Activated T-helper 1 cell treated with anti-CD3 and anti-CD28 coated beads, Interleukin-12 subunit alpha, Interleukin-12 subunit beta, Interleukin-2, Interleukin-4 antibody, amounts not matched to agents 30 ng/mL and 10 ng/mL and 1 ng/mL, durations not matched to agents 14 hours and 24 hours and 36 hours (primary cell): ENCODE measurements at regions not wholly inside any gene's neighbourhood (a gene's known extent, or its start where the extent isn't known, plus 50 kb on each side); places are given as distances from the start of the nearest gene placed in this dataset.
"Not testable (repeated sequence)": the region's sequence is repeated elsewhere in the genome, so short reads cannot be mapped to it uniquely, and the experiment has no call there.

Experiments used
- DNase-seq: peaks from one replicate; pipeline ENCODE4 v3.0.0; 2021; ENCODE audit warnings: low spot score
- H3K27ac Mint-ChIP-seq: one replicate; pipeline ENCODE4 v1.8.0; 2021; ENCODE audit warnings: mild to moderate bottlenecking, mixed read lengths
- H3K27me3 Mint-ChIP-seq: one replicate; pipeline ENCODE4 v1.8.0; 2022; ENCODE audit warnings: mild to moderate bottlenecking, moderate library complexity, mixed read lengths; ENCODE audit not compliant: insufficient read depth
- H3K36me3 Mint-ChIP-seq: one replicate; pipeline ENCODE4 v1.8.0; 2021; ENCODE audit warnings: low read depth, mixed read lengths
- H3K4me1 Mint-ChIP-seq: one replicate; pipeline ENCODE4 v1.8.0; 2021; ENCODE audit warnings: low read depth, mixed read lengths
- H3K4me3 Mint-ChIP-seq: one replicate; pipeline ENCODE4 v1.8.0; 2021; ENCODE audit warnings: mild to moderate bottlenecking, moderate library complexity, mixed read lengths
- H3K9me3 Mint-ChIP-seq: one replicate; pipeline ENCODE4 v1.8.0; 2021; ENCODE audit warnings: mixed read lengths
- intact Hi-C: fragments of 100-400 bp; cut with micrococcal nuclease; formaldehyde crosslinking; loops from one replicate; pipeline ENCODE4 v1.15.1; 2024

DNA sequence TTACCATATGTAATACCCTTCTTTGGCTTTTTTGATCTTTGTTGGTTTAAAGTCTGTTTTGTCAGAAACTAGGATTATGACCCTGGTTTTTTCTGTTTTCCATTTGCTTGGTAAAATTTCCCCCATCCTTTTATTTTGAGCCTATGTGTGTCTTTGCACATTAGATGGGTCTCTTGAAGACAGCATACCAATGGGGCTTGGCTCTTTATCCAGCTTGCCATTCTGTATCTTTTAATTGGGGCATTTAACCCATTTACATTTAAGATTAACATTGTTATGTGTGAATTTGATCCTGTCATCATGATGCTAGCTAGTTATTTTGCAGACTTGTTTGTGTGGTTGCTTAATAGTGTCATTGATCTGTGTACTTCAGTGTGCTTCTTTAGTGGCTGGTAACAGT, 103.1 kb upstream of the PHF24 start:
- H3K27ac Mint-ChIP-seq, H3K36me3 Mint-ChIP-seq, H3K4me3 Mint-ChIP-seq, H3K4me1 Mint-ChIP-seq, intact Hi-C loops, DNase-seq, H3K27me3 Mint-ChIP-seq, H3K9me3 Mint-ChIP-seq: not testable (repeated sequence)

DNA sequence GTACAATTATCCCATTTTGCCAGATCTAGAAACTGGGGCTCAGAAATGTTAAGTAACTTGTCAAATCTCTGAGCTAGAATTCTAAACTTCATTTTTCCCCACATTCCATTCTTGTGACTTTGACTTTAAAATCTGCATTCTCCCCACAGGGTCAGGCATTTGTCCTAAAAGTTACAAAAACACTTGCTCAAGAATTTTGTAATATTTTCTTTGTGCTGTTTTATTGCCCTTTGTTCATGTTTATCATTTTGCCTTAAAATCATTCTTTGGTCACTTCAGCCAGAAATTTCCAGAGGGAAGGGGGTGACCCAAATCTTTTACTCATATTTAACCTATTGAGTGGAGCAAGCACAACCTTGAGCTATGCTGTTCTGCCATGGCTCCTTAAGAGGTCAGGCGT, 120.1 kb upstream of the CCL21 start:
- no peaks in the 10 kb centered on the region for H3K9me3 Mint-ChIP-seq
- H3K27me3 Mint-ChIP-seq: no peaks in the 10 kb centered on the region
- H3K36me3 Mint-ChIP-seq: no peaks in the 10 kb centered on the region
- H3K4me3 Mint-ChIP-seq: no peak overlapping the region
- no peaks in the 10 kb centered on the region for H3K4me1 Mint-ChIP-seq
- no peak overlapping the region for H3K27ac Mint-ChIP-seq
- intact Hi-C loops: no loop called here
- no peak for DNase-seq

DNA sequence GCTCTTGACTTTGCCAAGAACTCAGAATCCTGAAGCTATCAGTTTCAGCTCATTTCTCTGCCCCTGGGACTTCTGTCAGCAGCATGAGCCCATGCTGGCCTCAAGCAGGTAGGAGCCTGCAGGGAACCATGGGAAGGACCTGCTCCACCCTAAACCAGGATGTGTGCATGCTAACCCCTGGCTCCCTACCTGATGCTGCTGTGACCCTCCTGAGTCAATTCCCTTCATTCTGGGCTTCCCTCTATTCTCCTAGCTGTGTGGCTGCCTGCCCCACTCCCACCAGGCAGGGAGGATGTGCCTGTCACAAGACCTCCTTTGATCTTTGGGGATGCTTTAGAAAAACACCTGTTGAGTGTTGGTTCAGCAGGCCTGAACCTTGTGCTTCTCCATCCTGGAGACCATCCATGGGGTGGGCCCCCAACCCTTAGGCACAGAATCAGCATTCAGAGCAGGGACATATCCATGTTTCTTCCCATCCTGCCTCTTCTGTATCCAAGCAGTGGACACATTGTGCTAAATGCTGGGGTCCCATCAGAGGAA, 117.1 kb upstream of the CCL21 start:
- Mint-ChIP-seq H3K27ac (no peak overlapping the region), H3K27me3 (no peaks in the 10 kb centered on the region), H3K4me1 (no peaks in the 10 kb centered on the region), H3K4me3 (no peak overlapping the region), H3K9me3 (no peaks in the 10 kb centered on the region), H3K36me3 (no peaks in the 10 kb centered on the region)
- no peak for DNase-seq
- intact Hi-C loops: no loop called here

DNA sequence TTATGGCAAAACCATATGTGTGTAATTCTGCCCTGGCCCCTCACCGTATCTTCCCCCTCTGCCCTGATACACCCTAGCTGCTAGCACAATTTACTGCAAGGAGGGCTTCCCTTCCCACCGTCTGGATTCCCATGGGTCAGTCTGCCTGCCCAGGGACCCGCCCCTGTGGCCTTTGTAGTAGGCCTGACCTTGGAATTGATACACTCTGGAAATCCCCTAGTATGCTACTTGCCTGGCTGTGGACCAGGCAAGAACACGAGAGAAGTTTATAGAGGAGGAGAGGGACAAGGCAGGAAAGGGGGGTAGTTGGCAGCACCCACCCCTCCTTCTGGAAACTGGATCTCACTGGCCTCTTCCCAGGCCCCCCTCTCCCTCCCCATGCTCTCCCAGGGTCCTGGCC, 115.8 kb upstream of the CCL21 start:
- Mint-ChIP-seq H3K36me3 (no peaks in the 10 kb centered on the region), H3K27me3 (peaks cover 4% of the 10 kb centered on the region), H3K27ac (no peak overlapping the region), H3K4me3 (no peak overlapping the region), H3K9me3 (no peaks in the 10 kb centered on the region), H3K4me1 (no peaks in the 10 kb centered on the region)
- no peak for DNase-seq
- intact Hi-C loops: no loop called here

DNA sequence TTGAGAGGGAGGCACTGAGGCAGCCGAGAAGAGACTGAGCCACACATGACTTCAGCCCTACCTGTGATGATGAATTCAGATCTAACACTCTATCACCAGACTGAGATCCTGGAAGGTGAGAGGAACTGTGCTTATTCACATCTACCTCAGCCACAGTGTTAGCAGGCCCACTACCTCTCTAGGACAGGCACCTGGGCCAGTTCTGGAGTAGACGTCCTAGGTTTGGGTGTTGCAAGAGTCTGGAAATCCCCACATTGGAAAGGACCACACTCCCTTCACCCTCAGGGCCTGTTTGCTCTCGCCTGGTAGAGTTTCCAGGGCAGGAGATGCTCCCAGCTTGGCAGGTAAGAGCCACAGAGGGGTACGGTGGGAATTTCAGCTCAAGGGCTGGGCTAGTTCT, 113.8 kb upstream of the CCL21 start:
- intact Hi-C loops: no loop called here
- no peaks in the 10 kb centered on the region for H3K36me3 Mint-ChIP-seq
- no peak overlapping the region for H3K27ac Mint-ChIP-seq
- no peak for DNase-seq
- no peak overlapping the region for H3K4me3 Mint-ChIP-seq
- peaks cover 6% of the 10 kb centered on the region for H3K27me3 Mint-ChIP-seq
- H3K9me3 Mint-ChIP-seq: peaks cover 5% of the 10 kb centered on the region
- H3K4me1 Mint-ChIP-seq: no peaks in the 10 kb centered on the region

DNA sequence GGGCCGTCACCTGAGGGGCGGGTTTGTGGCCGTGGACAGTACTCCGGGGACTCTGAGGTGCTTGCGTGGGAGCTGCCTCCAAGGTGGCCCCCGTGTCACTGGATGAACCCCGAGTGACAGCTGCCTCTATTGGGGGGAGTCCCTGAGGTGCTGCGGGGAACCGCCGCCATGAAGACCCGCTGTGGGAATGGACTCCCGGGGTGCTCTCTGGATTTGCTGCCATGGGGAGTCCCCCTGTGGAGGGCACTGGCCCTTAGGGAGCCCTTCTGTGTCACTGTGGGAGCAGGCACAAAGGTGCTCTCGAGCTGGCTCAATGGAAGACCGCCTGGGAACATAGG, 100.2 kb upstream of the CCL21 start:
- Mint-ChIP-seq H3K4me1 (no peaks in the 10 kb centered on the region), H3K27me3 (peaks cover 27% of the 10 kb centered on the region)
- intact Hi-C loops: loop anchor here (10.0 kb wide), 1 partner anchor 55 kb away; no protein-coding TSS in a partner anchor

DNA sequence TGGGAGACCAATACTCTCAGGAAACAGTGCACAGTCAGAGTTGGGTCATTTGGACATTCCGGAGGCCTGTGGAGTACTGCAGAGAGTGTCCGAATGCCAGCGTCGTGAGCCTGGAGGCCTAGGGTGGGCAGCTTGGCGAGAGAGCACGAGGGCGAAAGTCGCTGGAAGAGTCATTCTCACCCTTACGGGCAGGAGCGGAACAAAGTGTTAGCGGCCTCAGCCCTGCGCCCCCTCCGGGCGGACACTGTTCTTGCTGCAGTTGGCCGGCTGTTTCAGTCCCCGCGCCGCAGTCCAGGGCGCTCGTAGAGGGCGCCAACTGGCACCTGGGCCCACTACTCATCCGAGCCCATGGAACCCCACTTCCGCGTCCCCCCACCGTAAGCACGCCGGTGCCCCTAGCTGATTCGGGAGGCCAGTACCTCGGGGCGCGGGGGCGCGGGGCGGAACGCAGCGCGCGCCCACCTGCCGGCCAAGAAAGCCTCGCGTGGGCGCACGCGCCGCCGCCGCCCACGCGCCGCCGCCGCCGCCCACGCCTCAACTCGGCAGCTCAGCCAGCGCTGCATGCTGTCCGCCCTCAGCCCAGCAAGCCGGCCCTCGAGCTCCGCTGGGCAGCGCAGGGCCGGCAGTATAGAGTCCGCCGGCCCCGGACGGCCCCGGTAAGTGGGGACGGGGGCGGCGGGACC, 99.7 kb upstream of the CCL21 start:
- Mint-ChIP-seq H3K27me3 (peaks cover 27% of the 10 kb centered on the region), H3K27ac (no peak overlapping the region), H3K4me3 (no peak overlapping the region), H3K36me3 (no peaks in the 10 kb centered on the region), H3K4me1 (no peaks in the 10 kb centered on the region), H3K9me3 (peaks cover 10% of the 10 kb centered on the region)
- no peak for DNase-seq
- intact Hi-C loops: loop anchor here (10.0 kb wide), 1 partner anchor 55 kb away; no protein-coding TSS in a partner anchor

More for the DNA sequence above, 100.2 kb upstream of the CCL21 start:
- Mint-ChIP-seq H3K36me3 (no peaks in the 10 kb centered on the region), H3K9me3 (peaks cover 10% of the 10 kb centered on the region), H3K4me3 (no peak overlapping the region), H3K27ac (no peak overlapping the region)
- no peak for DNase-seq

DNA sequence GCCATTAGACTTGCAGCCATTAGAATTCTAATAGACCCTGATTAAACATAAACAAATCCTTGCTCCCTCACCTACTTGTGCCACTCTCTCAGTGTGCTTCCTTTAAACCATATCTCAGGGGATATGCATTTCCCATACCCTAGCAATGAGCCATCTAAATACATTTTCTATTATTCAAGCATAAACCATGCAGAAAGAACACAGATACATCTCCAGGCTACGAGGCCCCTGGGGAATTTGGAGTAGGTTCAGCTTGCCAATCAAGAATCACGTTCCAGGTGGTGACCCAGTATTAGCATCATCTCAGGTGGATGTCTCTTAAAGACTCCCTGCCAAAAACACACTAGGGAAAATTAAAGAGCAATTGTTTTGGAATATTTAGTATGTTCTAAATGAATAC, 93.0 kb upstream of the CCL21 start:
- no peak for DNase-seq
- Mint-ChIP-seq H3K4me3 (no peak overlapping the region), H3K9me3 (no peaks in the 10 kb centered on the region), H3K4me1 (no peaks in the 10 kb centered on the region), H3K27ac (no peak overlapping the region), H3K27me3 (peaks cover 6% of the 10 kb centered on the region), H3K36me3 (no peaks in the 10 kb centered on the region)
- intact Hi-C loops: no loop called here

DNA sequence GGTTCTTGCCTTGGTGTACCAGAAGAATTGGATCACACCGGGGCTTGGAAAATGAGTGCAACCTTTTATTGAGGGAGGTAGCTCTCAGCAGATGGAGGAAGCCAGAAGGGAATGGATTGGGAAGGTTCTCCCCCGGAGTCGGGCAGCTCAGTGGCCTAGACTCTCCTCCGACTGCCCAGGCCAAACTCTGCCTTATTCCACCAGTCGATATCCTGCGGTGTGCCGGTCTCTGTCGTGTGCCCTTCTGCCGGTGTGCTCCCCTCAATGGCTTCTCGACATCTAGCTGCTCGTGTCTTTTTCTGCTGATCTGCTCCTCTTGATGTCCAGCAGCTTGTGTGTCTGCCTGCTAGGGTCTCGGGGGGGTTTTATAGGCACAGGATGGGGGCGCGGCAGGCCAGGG, 87.4 kb upstream of the CCL21 start:
- no peaks in the 10 kb centered on the region for H3K4me1 Mint-ChIP-seq
- no peak for DNase-seq
- H3K27me3 Mint-ChIP-seq: peaks cover 8% of the 10 kb centered on the region
- H3K4me3 Mint-ChIP-seq: no peak overlapping the region
- intact Hi-C loops: no loop called here
- no peaks in the 10 kb centered on the region for H3K9me3 Mint-ChIP-seq
- H3K27ac Mint-ChIP-seq: no peak overlapping the region
- H3K36me3 Mint-ChIP-seq: no peaks in the 10 kb centered on the region

- H3K4me1 Mint-ChIP-seq: no peaks in the 10 kb centered on the region
- no peak overlapping the region for H3K4me3 Mint-ChIP-seq
- no peak for DNase-seq
- no peaks in the 10 kb centered on the region for H3K36me3 Mint-ChIP-seq
- no peaks in the 10 kb centered on the region for H3K9me3 Mint-ChIP-seq
- H3K27me3 Mint-ChIP-seq: peaks cover 8% of the 10 kb centered on the region
- intact Hi-C loops: no loop called here
- H3K27ac Mint-ChIP-seq: no peak overlapping the region
Observed at GRCh38 chr9:34796924-34797323, 87.0 kb upstream of the CCL21 start.

- no peak for DNase-seq
- H3K27me3 Mint-ChIP-seq: peaks cover 13% of the 10 kb centered on the region
- intact Hi-C loops: no loop called here
- H3K27ac Mint-ChIP-seq: no peak overlapping the region
- no peaks in the 10 kb centered on the region for H3K36me3 Mint-ChIP-seq
- H3K9me3 Mint-ChIP-seq: no peaks in the 10 kb centered on the region
- H3K4me3 Mint-ChIP-seq: no peak overlapping the region
- H3K4me1 Mint-ChIP-seq: no peaks in the 10 kb centered on the region
Observed at GRCh38 chr9:34793428-34793827, 83.5 kb upstream of the CCL21 start.

DNA sequence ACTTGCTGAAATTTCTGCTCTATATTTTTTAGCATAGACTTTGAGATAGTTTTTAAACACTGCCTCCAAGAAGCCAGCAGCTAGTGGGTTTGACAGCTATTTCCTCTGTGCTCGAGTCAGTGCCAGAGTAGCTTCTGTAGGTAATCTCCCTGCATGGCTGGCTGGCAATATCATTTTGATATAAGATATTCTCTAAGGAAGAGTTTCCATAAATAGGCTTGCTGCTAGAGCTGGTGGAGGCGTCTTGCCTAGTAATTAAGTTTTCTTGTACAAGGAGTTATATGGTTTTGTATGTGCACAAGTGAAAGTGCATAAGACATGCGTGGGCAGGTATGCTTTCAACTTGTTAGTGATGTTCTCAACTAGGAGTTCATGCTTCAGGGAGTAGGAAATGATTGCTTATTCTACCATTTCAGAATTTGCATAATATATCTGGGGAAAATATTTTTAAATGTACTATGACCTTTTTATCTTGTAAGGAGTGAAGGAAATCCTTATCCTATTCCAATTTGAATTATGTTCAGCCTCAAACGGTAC, 74.1 kb upstream of the CCL21 start:
- intact Hi-C loops: no loop called here
- Mint-ChIP-seq H3K4me3 (no peak overlapping the region), H3K27ac (no peak overlapping the region), H3K4me1 (no peaks in the 10 kb centered on the region), H3K9me3 (no peaks in the 10 kb centered on the region), H3K36me3 (no peaks in the 10 kb centered on the region), H3K27me3 (no peaks in the 10 kb centered on the region)
- no peak for DNase-seq

DNA sequence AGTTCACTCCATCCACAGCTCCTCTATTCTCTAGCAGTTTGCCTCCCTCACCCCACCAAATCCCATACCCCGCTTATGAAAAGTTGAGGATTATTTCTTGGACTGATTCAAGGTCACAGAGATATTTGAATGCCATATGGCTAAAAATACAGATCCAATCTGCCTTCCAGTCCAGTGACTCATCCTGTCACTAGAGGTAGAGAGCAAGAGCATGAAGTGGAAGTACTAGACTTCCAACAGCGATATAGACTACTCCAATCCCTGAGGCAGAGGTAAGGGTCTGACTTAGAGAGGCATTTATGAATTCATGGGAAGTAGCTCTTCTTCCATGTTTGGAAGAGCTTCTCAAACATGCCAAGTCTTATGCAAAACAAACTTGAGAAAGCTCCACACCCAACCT, 72.4 kb upstream of the CCL21 start:
- Mint-ChIP-seq H3K27me3 (no peaks in the 10 kb centered on the region), H3K4me1 (no peaks in the 10 kb centered on the region), H3K9me3 (no peaks in the 10 kb centered on the region), H3K4me3 (no peak overlapping the region), H3K36me3 (no peaks in the 10 kb centered on the region), H3K27ac (no peak overlapping the region)
- intact Hi-C loops: no loop called here
- no peak for DNase-seq

DNA sequence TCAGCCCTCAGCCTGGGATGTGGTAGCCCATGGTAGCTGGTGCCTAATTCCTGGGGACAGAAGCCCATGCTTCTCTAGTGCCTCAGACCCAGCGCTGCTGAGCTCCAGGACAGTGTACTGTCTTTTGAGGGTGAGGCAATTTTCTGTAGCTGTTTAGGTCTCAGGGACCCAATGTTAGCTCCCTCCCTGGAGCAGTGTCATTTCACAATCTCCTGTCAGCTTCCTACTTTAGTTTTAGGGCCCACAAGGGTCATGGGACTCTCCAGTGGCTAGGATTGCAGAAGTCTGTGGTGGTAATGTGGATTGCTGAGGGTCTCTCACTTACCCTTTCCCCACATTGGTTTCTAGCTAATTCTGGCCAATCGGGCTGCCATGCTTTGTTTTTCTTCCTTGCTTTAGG, 67.7 kb upstream of the CCL21 start:
- DNase-seq: no peak
- no peak overlapping the region for H3K27ac Mint-ChIP-seq
- no peaks in the 10 kb centered on the region for H3K9me3 Mint-ChIP-seq
- no peaks in the 10 kb centered on the region for H3K4me1 Mint-ChIP-seq
- no peaks in the 10 kb centered on the region for H3K36me3 Mint-ChIP-seq
- intact Hi-C loops: no loop called here
- H3K4me3 Mint-ChIP-seq: no peak overlapping the region
- peaks cover 9% of the 10 kb centered on the region for H3K27me3 Mint-ChIP-seq
